GM12875 (cell line): ENCODE measurements at regions not wholly inside any gene's neighbourhood (a gene's known extent, or its start where the extent isn't known, plus 50 kb on each side); places are given as distances from the start of the nearest gene placed in this dataset.

ENCODE experiments used
- H3K4me3 ChIP-seq: one replicate; pipeline ENCODE4 v1.5.1; 2011; ENCODE audit warnings: low read depth, low read length, control low read depth
- TF ChIP-seq, protein P1 (sequence below): IDR thresholded peaks from 2 replicates; pipeline ENCODE4 v1.5.1; 2011; ENCODE audit warnings: low read depth, mild to moderate bottlenecking, control low read depth, inconsistent platforms, low read length, moderate library complexity, borderline replicate concordance; ENCODE audit not compliant: insufficient read depth

DNA sequence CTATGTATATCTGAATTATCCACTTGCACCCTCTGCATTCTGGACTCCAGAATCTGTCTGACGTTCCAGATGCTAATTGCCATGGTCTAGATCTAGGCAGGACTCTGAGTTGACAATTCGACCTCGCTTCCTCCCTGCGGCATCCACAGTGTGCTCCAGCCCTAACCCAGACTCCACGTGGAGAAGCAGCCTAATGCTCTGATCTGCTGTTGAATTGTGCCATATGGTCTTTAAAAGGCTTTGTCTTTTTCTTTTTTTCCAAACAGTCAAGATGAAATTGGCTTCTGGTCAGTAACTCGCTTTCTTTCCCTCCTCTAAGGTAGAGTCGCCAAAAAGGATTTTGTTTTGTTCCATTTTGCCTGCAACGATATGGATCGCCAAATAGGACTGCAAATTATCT, 752.6 kb upstream of the ID2 start:
- TF ChIP-seq, protein P1, sequence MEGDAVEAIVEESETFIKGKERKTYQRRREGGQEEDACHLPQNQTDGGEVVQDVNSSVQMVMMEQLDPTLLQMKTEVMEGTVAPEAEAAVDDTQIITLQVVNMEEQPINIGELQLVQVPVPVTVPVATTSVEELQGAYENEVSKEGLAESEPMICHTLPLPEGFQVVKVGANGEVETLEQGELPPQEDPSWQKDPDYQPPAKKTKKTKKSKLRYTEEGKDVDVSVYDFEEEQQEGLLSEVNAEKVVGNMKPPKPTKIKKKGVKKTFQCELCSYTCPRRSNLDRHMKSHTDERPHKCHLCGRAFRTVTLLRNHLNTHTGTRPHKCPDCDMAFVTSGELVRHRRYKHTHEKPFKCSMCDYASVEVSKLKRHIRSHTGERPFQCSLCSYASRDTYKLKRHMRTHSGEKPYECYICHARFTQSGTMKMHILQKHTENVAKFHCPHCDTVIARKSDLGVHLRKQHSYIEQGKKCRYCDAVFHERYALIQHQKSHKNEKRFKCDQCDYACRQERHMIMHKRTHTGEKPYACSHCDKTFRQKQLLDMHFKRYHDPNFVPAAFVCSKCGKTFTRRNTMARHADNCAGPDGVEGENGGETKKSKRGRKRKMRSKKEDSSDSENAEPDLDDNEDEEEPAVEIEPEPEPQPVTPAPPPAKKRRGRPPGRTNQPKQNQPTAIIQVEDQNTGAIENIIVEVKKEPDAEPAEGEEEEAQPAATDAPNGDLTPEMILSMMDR: no peak
- no peak overlapping the region for H3K4me3 ChIP-seq

- TF ChIP-seq, protein P1: no peak
- H3K4me3 ChIP-seq: no peak overlapping the region
These were observed 750.8 kb upstream of the ID2 start for GRCh38 chr2:7930800-7931635.

DNA sequence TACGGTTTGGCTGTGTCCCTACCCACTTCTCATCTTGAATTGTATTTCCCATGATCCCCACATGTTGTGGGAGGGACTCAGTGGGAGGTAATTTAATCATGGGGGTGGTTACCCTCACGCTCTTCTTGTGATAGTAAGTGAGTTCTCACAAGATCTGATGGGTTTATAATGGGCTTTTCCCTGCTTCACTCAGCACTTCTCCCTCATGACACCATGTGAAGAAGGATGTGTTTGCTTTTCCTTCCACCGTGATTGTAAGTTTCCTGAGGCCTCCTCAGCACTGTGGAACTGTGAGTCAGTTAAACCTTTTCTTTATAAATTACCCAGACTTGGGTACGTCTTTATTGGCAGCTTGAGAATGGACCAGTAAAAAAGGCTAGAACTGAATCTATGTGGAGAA, 750.0 kb upstream of the ID2 start:
- TF ChIP-seq, protein P1: no peak
- no peak overlapping the region for H3K4me3 ChIP-seq

- H3K4me3 ChIP-seq: no peak overlapping the region
- TF ChIP-seq, protein P1: no peak
These were observed 748.2 kb upstream of the ID2 start for GRCh38 chr2:7933672-7934071.

DNA sequence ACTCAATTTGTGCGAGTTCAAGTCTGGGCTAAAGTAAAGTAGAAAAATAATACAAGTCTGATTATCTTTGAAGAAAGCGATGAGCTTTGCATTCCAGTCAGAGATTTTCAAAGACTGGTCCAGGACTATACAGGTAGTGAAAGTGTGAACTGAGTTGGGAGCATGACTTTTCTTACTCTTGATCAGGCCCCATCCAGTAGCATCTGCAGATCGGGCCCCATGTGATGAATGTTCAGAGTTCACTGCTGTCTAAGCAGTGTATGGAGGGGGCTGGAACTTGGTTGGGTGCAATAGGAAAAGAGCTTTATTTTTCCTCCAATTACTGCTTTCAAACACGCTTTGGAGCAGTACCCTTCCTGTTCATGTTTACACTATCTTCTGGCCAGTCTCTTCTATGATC, 747.4 kb upstream of the ID2 start:
- TF ChIP-seq, protein P1: no peak
- H3K4me3 ChIP-seq: no peak overlapping the region

DNA sequence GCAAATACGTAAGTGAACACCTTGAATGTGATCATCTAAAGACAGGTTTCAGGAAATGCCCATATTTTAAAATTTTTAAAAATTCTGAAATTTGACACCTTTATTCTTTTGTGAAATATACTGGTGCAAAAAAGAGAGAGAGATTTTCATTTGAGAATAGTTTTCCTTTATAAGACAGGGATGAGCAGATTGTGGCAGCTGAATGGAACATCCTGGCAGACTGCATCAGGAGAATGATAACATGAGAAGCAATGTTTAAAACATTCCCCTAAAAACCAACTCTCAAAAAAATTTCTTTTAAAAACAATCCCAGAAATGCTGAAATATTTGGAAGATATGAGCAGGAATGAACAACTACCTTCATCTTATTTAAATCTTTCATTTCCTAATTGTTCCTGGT, 744.8 kb upstream of the ID2 start:
- TF ChIP-seq, protein P1: no peak

DNA sequence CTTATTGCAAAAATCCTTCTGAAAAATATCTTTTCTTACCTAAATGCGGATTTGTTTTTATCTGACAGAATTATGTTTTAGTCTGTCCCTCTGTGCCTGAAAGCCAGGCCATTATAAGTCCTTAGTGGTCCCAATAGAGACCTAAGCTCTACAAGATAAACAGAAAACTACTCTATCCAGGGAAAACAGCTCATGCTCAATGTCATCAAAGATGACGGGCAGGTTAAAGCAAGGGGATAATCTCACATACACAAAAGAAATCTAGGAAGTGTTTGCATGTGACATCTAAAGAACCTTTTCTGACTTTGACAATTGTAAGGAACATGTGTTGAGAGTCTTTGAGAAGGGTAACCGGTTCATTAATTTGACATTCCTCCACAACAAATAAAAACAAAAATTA, 741.1 kb upstream of the ID2 start:
- TF ChIP-seq, protein P1: no peak
- no peak overlapping the region for H3K4me3 ChIP-seq

More for the DNA sequence above, 744.8 kb upstream of the ID2 start:
- H3K4me3 ChIP-seq: no peak overlapping the region
